Lower leg skin (tissue), 4 donors: ENCODE measurements at regions not wholly inside any gene's neighbourhood (a gene's known extent, or its start where the extent isn't known, plus 50 kb on each side); places are given as distances from the start of the nearest gene placed in this dataset.

ENCODE experiments used
- DNase-seq, 2 donors: peaks; one replicate each; pipeline ENCODE4 v3.0.0-alpha.2; 2019; ENCODE audit warnings: low spot score in 2 of 2
- H3K4me3 ChIP-seq: fragments of 200-600 bp; sonication (generic); 2 replicates; pipeline ENCODE4 v1.5.1; 2017; ENCODE audit warnings: mild to moderate bottlenecking, low read depth; ENCODE audit not compliant: poor library complexity, severe bottlenecking
- POLR2A ChIP-seq, 2 donors: fragments of 450-650 bp; IDR thresholded peaks; one replicate each; pipeline ENCODE4 v1.6.1; 2016 to 2017; ENCODE audit warnings: antibody characterized with exemption in 2 of 2, mild to moderate bottlenecking in 1 of 2, moderate library complexity in 1 of 2
- WGBS, 2 donors: methylation state at CpG; one replicate each; pipeline ENCODE4 v1.1.5; 2018; 5-methylcytosine and 5-hydroxymethylcytosine counted together
- intact Hi-C: fragments of 100-400 bp; cut with DNase I; formaldehyde crosslinking; loops from one replicate; pipeline ENCODE4 v1.15.0; 2023; ENCODE audit warnings: low total_unique reads
- TF ChIP-seq, protein P1 (sequence below), 3 donors: fragments of 450-650 bp; IDR thresholded peaks; one replicate each; pipeline ENCODE4 v1.5.1; 2016; ENCODE audit warnings: antibody characterized with exemption in 3 of 3, mild to moderate bottlenecking in 3 of 3, moderate library complexity in 2 of 3

DNA sequence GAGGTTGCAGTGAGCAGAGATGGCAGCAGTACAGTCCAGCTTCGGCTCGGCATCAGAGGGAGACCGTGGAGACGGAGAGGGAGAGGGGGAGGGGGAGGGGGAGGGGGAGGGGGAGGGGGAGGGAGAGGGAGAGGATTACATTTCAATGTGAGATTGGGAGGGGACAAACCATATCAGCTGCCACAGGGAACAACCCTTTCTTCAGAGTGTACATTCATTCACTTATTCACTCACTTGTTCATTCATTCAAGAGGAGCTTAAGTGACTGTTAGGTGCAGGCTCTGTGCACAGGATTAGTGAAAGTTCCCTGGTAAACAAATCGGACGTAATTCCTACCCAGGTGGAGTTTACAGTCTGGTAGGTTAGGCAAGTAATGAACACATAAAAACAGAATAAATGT is 65.6 kb upstream of the MEDAG start:
- 44 to 49% methylated on average over 6 of the region's 6 CpGs for WGBS, 2 donors
- H3K4me3 ChIP-seq: no peak overlapping the region
- peak in 1 of 2 donors; percentile 12 for DNase-seq
- no peak for TF ChIP-seq POLR2A (IDR thresholded peaks at IDR 0.05)
- TF ChIP-seq, protein P1, sequence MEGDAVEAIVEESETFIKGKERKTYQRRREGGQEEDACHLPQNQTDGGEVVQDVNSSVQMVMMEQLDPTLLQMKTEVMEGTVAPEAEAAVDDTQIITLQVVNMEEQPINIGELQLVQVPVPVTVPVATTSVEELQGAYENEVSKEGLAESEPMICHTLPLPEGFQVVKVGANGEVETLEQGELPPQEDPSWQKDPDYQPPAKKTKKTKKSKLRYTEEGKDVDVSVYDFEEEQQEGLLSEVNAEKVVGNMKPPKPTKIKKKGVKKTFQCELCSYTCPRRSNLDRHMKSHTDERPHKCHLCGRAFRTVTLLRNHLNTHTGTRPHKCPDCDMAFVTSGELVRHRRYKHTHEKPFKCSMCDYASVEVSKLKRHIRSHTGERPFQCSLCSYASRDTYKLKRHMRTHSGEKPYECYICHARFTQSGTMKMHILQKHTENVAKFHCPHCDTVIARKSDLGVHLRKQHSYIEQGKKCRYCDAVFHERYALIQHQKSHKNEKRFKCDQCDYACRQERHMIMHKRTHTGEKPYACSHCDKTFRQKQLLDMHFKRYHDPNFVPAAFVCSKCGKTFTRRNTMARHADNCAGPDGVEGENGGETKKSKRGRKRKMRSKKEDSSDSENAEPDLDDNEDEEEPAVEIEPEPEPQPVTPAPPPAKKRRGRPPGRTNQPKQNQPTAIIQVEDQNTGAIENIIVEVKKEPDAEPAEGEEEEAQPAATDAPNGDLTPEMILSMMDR (IDR thresholded peaks at IDR 0.05): no peak
- intact Hi-C loops: no loop called here

GRCh38 chr13:30841154-30841553 is 64.9 kb upstream of the MEDAG start:
- intact Hi-C loops: no loop called here
- DNase-seq: no peak
- 48 to 54% methylated on average over 5 of the region's 5 CpGs for WGBS, 2 donors
- H3K4me3 ChIP-seq: no peak overlapping the region
- TF ChIP-seq, protein P1 (IDR thresholded peaks at IDR 0.05): no peak
- no peak for TF ChIP-seq POLR2A (IDR thresholded peaks at IDR 0.05)

- intact Hi-C loops: no loop called here
- TF ChIP-seq, protein P1 (IDR thresholded peaks at IDR 0.05): peak in 1 of 3 donors; percentile 22
- no peak for TF ChIP-seq POLR2A (IDR thresholded peaks at IDR 0.05)
- WGBS, 2 donors: 47 to 66% methylated on average over 4 of the region's 4 CpGs
- no peak overlapping the region for H3K4me3 ChIP-seq
- no peak for DNase-seq
Measured at GRCh38 chr13:30843548-30843947, 62.5 kb upstream of the MEDAG start.

GRCh38 chr13:30844548-30845296 is 61.3 kb upstream of the MEDAG start:
- H3K4me3 ChIP-seq: no peak overlapping the region
- DNase-seq: no peak
- intact Hi-C loops: no loop called here
- 93 to 94% methylated on average over 6 of the region's 6 CpGs for WGBS, 2 donors
- no peak for TF ChIP-seq POLR2A (IDR thresholded peaks at IDR 0.05)
- TF ChIP-seq, protein P1 (IDR thresholded peaks at IDR 0.05): no peak

DNA sequence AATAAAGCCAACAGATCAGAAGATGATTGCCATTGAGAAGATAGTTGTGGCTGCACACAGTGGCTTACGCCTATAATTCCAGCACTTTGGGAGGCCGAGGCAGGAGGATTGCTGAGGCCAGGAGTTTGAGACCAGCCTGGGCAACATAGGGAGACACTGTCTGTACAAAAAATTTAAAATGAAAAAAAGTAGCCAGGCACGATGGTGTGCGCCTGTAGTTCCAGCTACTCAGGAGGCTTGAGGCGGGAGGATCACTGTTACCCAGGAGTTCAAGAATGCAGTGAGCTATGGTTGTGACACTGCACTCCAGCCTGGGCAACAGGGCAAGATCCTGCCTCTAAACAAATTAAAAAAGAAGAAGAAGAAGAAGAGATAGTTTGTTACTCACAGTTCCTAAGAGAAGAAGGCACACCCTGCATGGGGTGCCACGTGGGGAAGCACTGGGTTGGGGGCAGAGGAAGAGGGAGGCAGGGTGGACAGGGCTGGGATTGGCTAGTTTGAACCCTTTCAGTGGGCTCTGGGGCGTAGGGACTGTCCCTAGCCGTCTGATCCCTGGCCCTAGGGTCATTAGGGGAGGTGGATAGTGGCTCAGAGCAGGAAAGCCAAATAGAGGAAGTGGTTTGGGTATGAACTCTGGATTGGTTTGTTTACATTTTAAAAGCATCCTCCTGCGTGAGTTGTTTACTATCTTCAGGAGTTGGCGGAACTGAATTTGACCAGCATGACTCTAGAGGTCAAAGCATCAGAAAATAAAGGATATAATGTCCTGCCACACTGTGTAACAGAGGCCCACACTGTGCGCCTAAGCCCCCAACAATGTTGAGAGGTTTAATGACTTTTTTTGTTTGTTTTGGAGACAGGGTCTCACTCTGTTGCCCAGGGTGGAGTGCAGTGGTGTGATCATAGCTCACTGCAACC is 60.5 kb upstream of the MEDAG start:
- TF ChIP-seq, protein P1 (IDR thresholded peaks at IDR 0.05): no peak
- 70 to 73% methylated on average over 11 of the region's 11 CpGs for WGBS, 2 donors

More for the DNA sequence above, 60.5 kb upstream of the MEDAG start:
- H3K4me3 ChIP-seq: no peak overlapping the region
- intact Hi-C loops: no loop called here
- DNase-seq: no peak
